ENCODE measurements at regions not wholly inside any gene's neighbourhood (a gene's known extent, or its start where the extent isn't known, plus 50 kb on each side); places are given as distances from the start of the nearest gene placed in this dataset.

DNA sequence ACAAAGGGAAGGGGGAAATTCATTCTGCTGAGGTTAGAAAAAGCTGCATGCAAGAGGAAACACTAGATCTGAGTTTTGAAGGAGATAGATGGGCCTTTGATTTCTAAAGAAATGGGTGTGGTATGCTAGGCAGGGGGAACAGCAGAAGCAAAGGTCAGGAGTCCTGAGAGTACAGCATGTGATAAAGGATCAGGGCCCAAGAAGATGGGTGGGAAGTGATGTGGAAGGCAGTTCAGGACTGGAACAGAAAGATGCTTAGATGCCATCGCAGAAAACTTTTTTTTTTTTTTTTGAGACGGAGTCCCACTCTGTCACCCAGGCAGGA, 126.2 kb downstream of the ALDH8A1 start:
- WGBS (ENCODE audit: insufficient coverage, low coverage, missing lambda C conversion rate) = 6% methylated on average over 2 of the region's 2 CpGs
- Histone ChIP-seq H3K27ac (ENCODE audit: extremely low read depth, low read depth, low read length) (no peak overlapping the region), H3K4me3 (no peak overlapping the region), H3K9ac (ENCODE audit: insufficient read depth in 1 of 2, low read depth in 2 of 2, low read length in 2 of 2) (no peak overlapping the region), H2AFZ (ENCODE audit: low read depth, low read length) (no peak overlapping the region), H4K20me1 (replicated peaks; ENCODE audit: control insufficient read depth, insufficient read depth, low read length) (no peaks in the 10 kb centered on the region), H3K4me2 (ENCODE audit: insufficient read depth, low read length) (no peak overlapping the region), H3K27me3 (ENCODE audit: control insufficient read depth in 2 of 2, insufficient read depth in 2 of 2, low read length in 2 of 2) (peaks cover 10 to 11% of the 10 kb centered on the region in 2 experiments), H3K36me3 (ENCODE audit: control insufficient read depth, insufficient read depth, low read length) (no peaks in the 10 kb centered on the region), H3K79me2 (ENCODE audit: control insufficient read depth, insufficient read depth, low read length) (no peaks in the 10 kb centered on the region), H3K4me1 (replicated peaks in 1 of 2; ENCODE audit: control insufficient read depth in 2 of 2, insufficient read depth in 2 of 2, low read length in 2 of 2) (no peaks in the 10 kb centered on the region), H3K9me1 (ENCODE audit: control insufficient read depth, insufficient read depth, low read length) (no peaks in the 10 kb centered on the region), H3K9me3 (replicated peaks; ENCODE audit: control insufficient read depth, insufficient read depth, low read depth, low read length) (no peaks in the 10 kb centered on the region; the same call in 1 of the 2 replicates)
- no peak for ATAC-seq
- intact Hi-C loops (cut with micrococcal nuclease) = loop anchor here (1.0 to 10.0 kb wide), 8 partner anchors 59 to 899 kb away; no protein-coding TSS in a partner anchor
- TF ChIP-seq SMAD3 (CRISPR knock-in tag; conservative IDR thresholded peaks at IDR 0.05) = no peak
- TF ChIP-seq, protein P1, sequence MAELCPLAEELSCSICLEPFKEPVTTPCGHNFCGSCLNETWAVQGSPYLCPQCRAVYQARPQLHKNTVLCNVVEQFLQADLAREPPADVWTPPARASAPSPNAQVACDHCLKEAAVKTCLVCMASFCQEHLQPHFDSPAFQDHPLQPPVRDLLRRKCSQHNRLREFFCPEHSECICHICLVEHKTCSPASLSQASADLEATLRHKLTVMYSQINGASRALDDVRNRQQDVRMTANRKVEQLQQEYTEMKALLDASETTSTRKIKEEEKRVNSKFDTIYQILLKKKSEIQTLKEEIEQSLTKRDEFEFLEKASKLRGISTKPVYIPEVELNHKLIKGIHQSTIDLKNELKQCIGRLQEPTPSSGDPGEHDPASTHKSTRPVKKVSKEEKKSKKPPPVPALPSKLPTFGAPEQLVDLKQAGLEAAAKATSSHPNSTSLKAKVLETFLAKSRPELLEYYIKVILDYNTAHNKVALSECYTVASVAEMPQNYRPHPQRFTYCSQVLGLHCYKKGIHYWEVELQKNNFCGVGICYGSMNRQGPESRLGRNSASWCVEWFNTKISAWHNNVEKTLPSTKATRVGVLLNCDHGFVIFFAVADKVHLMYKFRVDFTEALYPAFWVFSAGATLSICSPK (IDR thresholded peaks at IDR 0.05; ENCODE audit: borderline replicate concordance) = no peak
- no peak for TF ChIP-seq BRD9 (IDR thresholded peaks at IDR 0.05; ENCODE audit: low read depth, partially characterized antibody)
- TF ChIP-seq MED1 (CRISPR knock-in tag; IDR thresholded peaks at IDR 0.05; ENCODE audit: borderline replicate concordance) = no peak
- no peak for TF ChIP-seq SMAD4 (CRISPR knock-in tag; conservative IDR thresholded peaks at IDR 0.05)
- TF ChIP-seq, protein P2, sequence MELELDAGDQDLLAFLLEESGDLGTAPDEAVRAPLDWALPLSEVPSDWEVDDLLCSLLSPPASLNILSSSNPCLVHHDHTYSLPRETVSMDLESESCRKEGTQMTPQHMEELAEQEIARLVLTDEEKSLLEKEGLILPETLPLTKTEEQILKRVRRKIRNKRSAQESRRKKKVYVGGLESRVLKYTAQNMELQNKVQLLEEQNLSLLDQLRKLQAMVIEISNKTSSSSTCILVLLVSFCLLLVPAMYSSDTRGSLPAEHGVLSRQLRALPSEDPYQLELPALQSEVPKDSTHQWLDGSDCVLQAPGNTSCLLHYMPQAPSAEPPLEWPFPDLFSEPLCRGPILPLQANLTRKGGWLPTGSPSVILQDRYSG (tag; conservative IDR thresholded peaks at IDR 0.05; ENCODE audit: low read depth) = no peak
- TF ChIP-seq, protein P3, sequence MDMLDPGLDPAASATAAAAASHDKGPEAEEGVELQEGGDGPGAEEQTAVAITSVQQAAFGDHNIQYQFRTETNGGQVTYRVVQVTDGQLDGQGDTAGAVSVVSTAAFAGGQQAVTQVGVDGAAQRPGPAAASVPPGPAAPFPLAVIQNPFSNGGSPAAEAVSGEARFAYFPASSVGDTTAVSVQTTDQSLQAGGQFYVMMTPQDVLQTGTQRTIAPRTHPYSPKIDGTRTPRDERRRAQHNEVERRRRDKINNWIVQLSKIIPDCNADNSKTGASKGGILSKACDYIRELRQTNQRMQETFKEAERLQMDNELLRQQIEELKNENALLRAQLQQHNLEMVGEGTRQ (CRISPR knock-in tag; IDR thresholded peaks at IDR 0.05) = no peak
- no peak for TF ChIP-seq ZNF324 (CRISPR knock-in tag; IDR thresholded peaks at IDR 0.05)
- DNase-seq (ENCODE audit: extremely low read depth in 1 of 4, low spot score in 3 of 4) = no peak
- ChIA-PET CTCF (ENCODE audit: low intra/inter-chr PET ratio) (interaction anchor here (0.6 to 6.0 kb wide), 6 partner anchors 10 to 891 kb away, joined by 3 to 53 read pairs (median 14); no protein-coding TSS in a partner anchor), POLR2A (no interaction called here)
- in situ Hi-C loops (cut with MboI) = loop anchor here (5.0 kb wide), 1 partner anchor 651 kb away; no protein-coding TSS in a partner anchor
- FAIRE-seq = no peak
- BruUV-seq (replicated peaks) = no TSS peak
